ENCODE measurements at regions not wholly inside any gene's neighbourhood (a gene's known extent, or its start where the extent isn't known, plus 50 kb on each side); places are given as distances from the start of the nearest gene placed in this dataset.

DNA sequence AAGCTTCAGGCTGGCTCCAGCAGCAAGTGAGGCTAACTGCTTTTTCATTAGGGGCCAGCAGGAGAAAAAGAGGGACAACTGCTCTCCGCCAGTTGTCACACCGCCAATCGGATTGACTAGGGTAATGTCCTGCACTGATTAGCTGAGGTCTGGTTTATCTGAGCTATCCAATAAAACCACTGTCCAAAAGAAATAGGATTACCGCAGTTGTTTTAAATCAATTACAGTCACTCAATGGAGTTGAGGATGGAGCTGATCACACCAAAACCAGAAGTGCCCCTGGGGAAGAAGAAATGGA, 351.4 kb upstream of the NPVF start:
- H3K4me3 ChIP-seq (ENCODE audit: low read length): no peak overlapping the region
- H2BK5ac ChIP-seq (ENCODE audit: low read length): peak overlapping the region; percentile 62
- H4K5ac ChIP-seq (ENCODE audit: low read length): no peak overlapping the region
- H3K23ac ChIP-seq (ENCODE audit: low read length): no peak overlapping the region
- H3K79me1 ChIP-seq (ENCODE audit: low read length): no peaks in the 10 kb centered on the region
- H2BK120ac ChIP-seq (ENCODE audit: low read depth, low read length): no peak overlapping the region
- no peaks in the 10 kb centered on the region for H3K27me3 ChIP-seq (ENCODE audit: insufficient read depth, low read length, poor library complexity)
- no peak overlapping the region for H3K9ac ChIP-seq (ENCODE audit: low read length)
- no peaks in the 10 kb centered on the region for H3K79me2 ChIP-seq (ENCODE audit: control insufficient read depth, insufficient read depth, low read length)
- peaks cover 2% of the 10 kb centered on the region for H3K4me1 ChIP-seq (ENCODE audit: control insufficient read depth, low read depth, low read length)
- peak overlapping the region; percentile 52 for H3K27ac ChIP-seq (ENCODE audit: low read depth, low read length)
- no peak overlapping the region for H3K4ac ChIP-seq (ENCODE audit: low read depth, low read length)
- no CpG with 5 or more reads among the region's 4 CpGs for WGBS (ENCODE audit: extremely low coverage, insufficient coverage, low lambda C conversion rate)
- peak overlapping the region; percentile 4 for H3K18ac ChIP-seq (ENCODE audit: low read length)
- peak overlapping the region; percentile 68 for H3K56ac ChIP-seq (ENCODE audit: low read length)
- H3K4me2 ChIP-seq (ENCODE audit: low read length): no peak overlapping the region
- H2AK5ac ChIP-seq (ENCODE audit: low read length): no peak overlapping the region
- DNase-seq: peak; percentile 86
- H3K36me3 ChIP-seq (ENCODE audit: control insufficient read depth, insufficient read depth, low read length): no peaks in the 10 kb centered on the region
- H2BK15ac ChIP-seq (replicated peaks; ENCODE audit: low read depth): no peak overlapping the region
- H4K8ac ChIP-seq (ENCODE audit: low read depth, low read length): no peak overlapping the region

DNA sequence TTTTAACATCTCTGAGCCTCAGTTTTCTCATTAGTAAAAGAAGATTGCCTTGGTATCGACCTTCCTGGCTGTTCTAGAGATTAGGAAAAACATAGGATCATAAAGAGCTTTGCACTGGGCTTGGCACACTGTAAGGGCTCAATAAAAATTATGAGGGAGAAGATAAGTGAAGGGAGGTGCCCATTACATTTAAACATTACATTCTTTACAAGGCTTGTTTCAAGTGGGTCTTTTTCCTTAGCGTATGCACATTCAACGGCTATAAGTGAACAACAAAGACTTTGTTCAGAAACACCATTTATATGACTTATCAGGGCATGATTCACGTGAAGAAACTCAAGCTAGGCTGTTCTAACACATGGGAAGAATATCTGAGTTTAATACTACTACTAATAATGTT, 351.9 kb upstream of the NPVF start:
- Histone ChIP-seq H3K4me3 (ENCODE audit: low read length) (no peak overlapping the region), H2BK5ac (ENCODE audit: low read length) (no peak overlapping the region), H3K4ac (ENCODE audit: low read depth, low read length) (no peak overlapping the region), H3K23ac (ENCODE audit: low read length) (no peak overlapping the region), H4K8ac (ENCODE audit: low read depth, low read length) (no peak overlapping the region), H3K18ac (ENCODE audit: low read length) (no peak overlapping the region), H3K36me3 (ENCODE audit: control insufficient read depth, insufficient read depth, low read length) (no peaks in the 10 kb centered on the region), H3K56ac (ENCODE audit: low read length) (no peak overlapping the region), H4K5ac (ENCODE audit: low read length) (no peak overlapping the region), H3K27ac (ENCODE audit: low read depth, low read length) (peak overlapping the region; percentile 52), H3K79me2 (ENCODE audit: control insufficient read depth, insufficient read depth, low read length) (no peaks in the 10 kb centered on the region), H3K27me3 (ENCODE audit: insufficient read depth, low read length, poor library complexity) (no peaks in the 10 kb centered on the region), H2BK15ac (replicated peaks; ENCODE audit: low read depth) (no peak overlapping the region), H2BK120ac (ENCODE audit: low read depth, low read length) (no peak overlapping the region), H3K4me1 (ENCODE audit: control insufficient read depth, low read depth, low read length) (peaks cover 2% of the 10 kb centered on the region), H2AK5ac (ENCODE audit: low read length) (no peak overlapping the region), H3K79me1 (ENCODE audit: low read length) (no peaks in the 10 kb centered on the region), H3K9ac (ENCODE audit: low read length) (no peak overlapping the region), H3K4me2 (ENCODE audit: low read length) (no peak overlapping the region)
- WGBS (ENCODE audit: extremely low coverage, insufficient coverage, low lambda C conversion rate): no CpG with 5 or more reads among the region's 4 CpGs
- DNase-seq: no peak

DNA sequence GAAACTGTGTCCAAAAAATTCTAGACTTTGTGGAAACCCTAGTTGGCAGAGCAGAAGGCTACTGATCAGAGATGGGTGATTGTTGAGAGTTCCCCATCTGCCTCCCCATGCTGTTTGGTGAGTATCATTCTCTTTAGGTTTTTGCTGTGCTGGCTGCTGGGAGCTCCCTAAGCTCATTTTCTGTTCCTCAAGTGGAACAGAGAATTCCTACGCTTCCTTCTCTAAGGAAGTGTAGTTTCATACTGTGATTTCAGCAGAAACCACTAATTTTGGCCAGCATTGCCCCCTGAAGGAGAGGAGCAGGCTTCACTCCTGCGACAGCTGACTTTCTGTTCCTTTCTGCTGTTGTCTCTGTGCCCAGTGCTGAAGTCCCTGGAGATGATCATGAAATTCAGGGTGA, 355.3 kb upstream of the NPVF start:
- Histone ChIP-seq H2AK5ac (ENCODE audit: low read length) (no peak overlapping the region), H4K8ac (ENCODE audit: low read depth, low read length) (no peak overlapping the region), H3K4me1 (ENCODE audit: control insufficient read depth, low read depth, low read length) (peaks cover 2% of the 10 kb centered on the region), H3K27ac (ENCODE audit: low read depth, low read length) (no peak overlapping the region), H3K23ac (ENCODE audit: low read length) (no peak overlapping the region), H2BK15ac (replicated peaks; ENCODE audit: low read depth) (no peak overlapping the region), H3K9ac (ENCODE audit: low read length) (no peak overlapping the region), H3K4ac (ENCODE audit: low read depth, low read length) (no peak overlapping the region), H2BK5ac (ENCODE audit: low read length) (no peak overlapping the region), H3K27me3 (ENCODE audit: insufficient read depth, low read length, poor library complexity) (no peaks in the 10 kb centered on the region), H3K79me1 (ENCODE audit: low read length) (no peaks in the 10 kb centered on the region), H3K4me3 (ENCODE audit: low read length) (no peak overlapping the region), H3K36me3 (ENCODE audit: control insufficient read depth, insufficient read depth, low read length) (no peaks in the 10 kb centered on the region), H4K5ac (ENCODE audit: low read length) (no peak overlapping the region), H3K18ac (ENCODE audit: low read length) (no peak overlapping the region), H3K4me2 (ENCODE audit: low read length) (no peak overlapping the region), H3K56ac (ENCODE audit: low read length) (no peak overlapping the region), H3K79me2 (ENCODE audit: control insufficient read depth, insufficient read depth, low read length) (no peaks in the 10 kb centered on the region), H2BK120ac (ENCODE audit: low read depth, low read length) (no peak overlapping the region)
- no peak for DNase-seq
- no CpG with 5 or more reads among the region's 2 CpGs for WGBS (ENCODE audit: extremely low coverage, insufficient coverage, low lambda C conversion rate)

DNA sequence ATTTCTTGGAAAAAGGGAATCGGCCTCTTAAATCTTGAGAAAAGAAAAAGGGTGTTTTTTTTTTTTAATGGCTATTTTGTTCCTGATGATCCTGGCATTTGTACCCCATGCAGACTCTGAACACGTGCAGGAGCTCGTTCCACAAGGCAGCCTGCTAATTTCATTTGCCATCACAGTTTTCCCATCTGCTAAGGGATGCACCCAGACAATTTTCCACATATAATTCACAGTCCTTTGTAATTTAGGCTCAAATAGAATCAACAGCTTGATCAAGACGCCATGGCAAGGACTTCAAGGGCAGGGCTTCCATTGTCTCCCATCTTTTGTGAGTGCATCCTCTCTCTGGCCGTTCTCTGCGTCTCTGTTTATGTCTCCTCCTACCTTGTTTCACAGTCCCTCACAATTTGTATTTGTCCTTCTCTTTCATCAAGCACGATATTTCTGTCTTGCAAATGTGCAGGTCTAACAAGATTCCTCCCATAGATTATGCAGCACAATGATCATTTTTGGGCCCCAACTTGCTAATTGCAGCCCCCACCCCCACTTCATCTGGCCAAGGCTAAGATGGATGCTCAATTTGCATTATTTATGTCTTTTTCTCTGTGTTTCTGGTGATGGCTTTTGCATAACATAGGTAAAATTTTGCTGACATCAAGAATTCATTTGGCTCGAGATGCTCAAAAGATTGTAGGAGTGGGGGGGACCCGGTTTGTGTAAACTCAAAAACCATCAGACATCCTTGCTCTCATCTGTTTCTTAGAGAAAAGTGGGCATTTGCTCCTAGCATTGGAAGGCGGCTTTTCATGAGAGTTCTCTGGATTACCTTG, 356.0 kb upstream of the NPVF start:
- H2BK120ac ChIP-seq (ENCODE audit: low read depth, low read length): no peak overlapping the region
- no peak overlapping the region for H3K27ac ChIP-seq (ENCODE audit: low read depth, low read length)
- H2BK5ac ChIP-seq (ENCODE audit: low read length): no peak overlapping the region
- peaks cover 2% of the 10 kb centered on the region for H3K4me1 ChIP-seq (ENCODE audit: control insufficient read depth, low read depth, low read length)
- WGBS (ENCODE audit: extremely low coverage, insufficient coverage, low lambda C conversion rate): no CpG with 5 or more reads among the region's 10 CpGs
- H3K36me3 ChIP-seq (ENCODE audit: control insufficient read depth, insufficient read depth, low read length): no peaks in the 10 kb centered on the region
- no peak overlapping the region for H3K4ac ChIP-seq (ENCODE audit: low read depth, low read length)
- H3K56ac ChIP-seq (ENCODE audit: low read length): no peak overlapping the region
- H2BK15ac ChIP-seq (replicated peaks; ENCODE audit: low read depth): no peak overlapping the region
- no peak overlapping the region for H3K18ac ChIP-seq (ENCODE audit: low read length)
- H3K9ac ChIP-seq (ENCODE audit: low read length): no peak overlapping the region
- H3K79me1 ChIP-seq (ENCODE audit: low read length): no peaks in the 10 kb centered on the region
- H4K5ac ChIP-seq (ENCODE audit: low read length): no peak overlapping the region
- no peak overlapping the region for H2AK5ac ChIP-seq (ENCODE audit: low read length)
- no peak overlapping the region for H3K4me3 ChIP-seq (ENCODE audit: low read length)
- no peak for DNase-seq
- no peaks in the 10 kb centered on the region for H3K27me3 ChIP-seq (ENCODE audit: insufficient read depth, low read length, poor library complexity)
- H3K79me2 ChIP-seq (ENCODE audit: control insufficient read depth, insufficient read depth, low read length): no peaks in the 10 kb centered on the region
- no peak overlapping the region for H3K4me2 ChIP-seq (ENCODE audit: low read length)
- no peak overlapping the region for H4K8ac ChIP-seq (ENCODE audit: low read depth, low read length)
- H3K23ac ChIP-seq (ENCODE audit: low read length): no peak overlapping the region

DNA sequence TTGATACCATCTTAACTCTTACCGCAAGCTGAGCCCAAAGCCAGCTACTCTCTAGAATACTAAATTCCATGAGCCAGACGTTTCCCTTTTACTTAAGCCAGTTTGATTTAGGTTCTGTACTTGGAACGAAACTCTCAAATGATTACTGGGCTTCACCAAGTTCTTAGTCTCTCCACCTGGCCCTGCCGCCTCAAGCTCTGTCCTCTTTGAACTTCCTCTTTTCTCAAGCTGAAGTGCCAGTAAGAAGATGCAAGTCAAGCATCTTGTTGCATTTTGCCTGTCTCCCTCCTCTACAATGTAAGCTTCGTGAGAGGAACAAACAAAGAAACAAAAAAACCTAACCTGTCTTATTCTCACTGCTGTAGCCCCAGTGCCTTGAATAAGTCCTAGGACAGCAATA, 358.2 kb upstream of the NPVF start:
- Histone ChIP-seq H4K8ac (ENCODE audit: low read depth, low read length) (no peak overlapping the region), H2BK15ac (replicated peaks; ENCODE audit: low read depth) (no peak overlapping the region), H3K4me1 (ENCODE audit: control insufficient read depth, low read depth, low read length) (no peaks in the 10 kb centered on the region), H3K4me3 (ENCODE audit: low read length) (no peak overlapping the region), H3K4ac (ENCODE audit: low read depth, low read length) (no peak overlapping the region), H3K18ac (ENCODE audit: low read length) (no peak overlapping the region), H3K23ac (ENCODE audit: low read length) (no peak overlapping the region), H3K27ac (ENCODE audit: low read depth, low read length) (no peak overlapping the region), H2BK120ac (ENCODE audit: low read depth, low read length) (no peak overlapping the region), H3K4me2 (ENCODE audit: low read length) (no peak overlapping the region), H3K56ac (ENCODE audit: low read length) (no peak overlapping the region), H2AK5ac (ENCODE audit: low read length) (no peak overlapping the region), H3K79me2 (ENCODE audit: control insufficient read depth, insufficient read depth, low read length) (no peaks in the 10 kb centered on the region), H3K27me3 (ENCODE audit: insufficient read depth, low read length, poor library complexity) (no peaks in the 10 kb centered on the region), H3K9ac (ENCODE audit: low read length) (no peak overlapping the region), H4K5ac (ENCODE audit: low read length) (no peak overlapping the region), H3K79me1 (ENCODE audit: low read length) (no peaks in the 10 kb centered on the region), H3K36me3 (ENCODE audit: control insufficient read depth, insufficient read depth, low read length) (no peaks in the 10 kb centered on the region), H2BK5ac (ENCODE audit: low read length) (no peak overlapping the region)
- DNase-seq: no peak
- no CpG with 5 or more reads among the region's 5 CpGs for WGBS (ENCODE audit: extremely low coverage, insufficient coverage, low lambda C conversion rate)

DNA sequence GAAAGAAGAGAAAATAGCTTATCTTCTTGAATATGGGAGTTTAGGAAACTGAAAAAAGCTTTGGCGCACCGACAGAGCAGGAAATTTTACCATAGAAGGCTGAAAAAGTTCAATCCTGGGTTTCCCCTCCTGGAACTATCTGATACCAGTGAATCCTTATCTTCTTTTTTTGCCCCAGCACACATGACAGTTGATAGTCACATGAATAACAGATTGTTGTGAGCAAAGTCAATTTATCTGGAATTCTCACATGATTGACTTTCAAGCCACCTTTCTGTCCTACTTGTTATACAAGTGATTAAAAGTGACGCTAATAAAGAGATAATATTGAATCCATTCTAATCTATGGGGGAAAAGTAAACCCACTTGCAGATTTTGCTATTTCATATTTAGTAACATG, 365.8 kb upstream of the NPVF start:
- H3K9ac ChIP-seq (ENCODE audit: low read length): no peak overlapping the region
- H3K27me3 ChIP-seq (ENCODE audit: insufficient read depth, low read length, poor library complexity): no peaks in the 10 kb centered on the region
- no peak overlapping the region for H3K27ac ChIP-seq (ENCODE audit: low read depth, low read length)
- no peaks in the 10 kb centered on the region for H3K36me3 ChIP-seq (ENCODE audit: control insufficient read depth, insufficient read depth, low read length)
- peak; percentile 14 for DNase-seq
- no peak overlapping the region for H2BK5ac ChIP-seq (ENCODE audit: low read length)
- no peak overlapping the region for H3K56ac ChIP-seq (ENCODE audit: low read length)
- WGBS (ENCODE audit: extremely low coverage, insufficient coverage, low lambda C conversion rate): no CpG with 5 or more reads among the region's 3 CpGs
- H3K79me1 ChIP-seq (ENCODE audit: low read length): no peaks in the 10 kb centered on the region
- H3K18ac ChIP-seq (ENCODE audit: low read length): no peak overlapping the region
- no peak overlapping the region for H3K4me2 ChIP-seq (ENCODE audit: low read length)
- H4K5ac ChIP-seq (ENCODE audit: low read length): no peak overlapping the region
- H4K8ac ChIP-seq (ENCODE audit: low read depth, low read length): no peak overlapping the region
- no peak overlapping the region for H2BK120ac ChIP-seq (ENCODE audit: low read depth, low read length)
- H3K4ac ChIP-seq (ENCODE audit: low read depth, low read length): no peak overlapping the region
- H3K79me2 ChIP-seq (ENCODE audit: control insufficient read depth, insufficient read depth, low read length): no peaks in the 10 kb centered on the region
- H3K23ac ChIP-seq (ENCODE audit: low read length): no peak overlapping the region
- H2AK5ac ChIP-seq (ENCODE audit: low read length): no peak overlapping the region
- H3K4me1 ChIP-seq (ENCODE audit: control insufficient read depth, low read depth, low read length): no peaks in the 10 kb centered on the region
- no peak overlapping the region for H3K4me3 ChIP-seq (ENCODE audit: low read length)
- H2BK15ac ChIP-seq (replicated peaks; ENCODE audit: low read depth): no peak overlapping the region
